22Rv1 (cell line): ENCODE measurements at regions not wholly inside any gene's neighbourhood (a gene's known extent, or its start where the extent isn't known, plus 50 kb on each side); places are given as distances from the start of the nearest gene placed in this dataset.
A peak's percentile ranks its signal among the peaks of the same experiment; 100 is the strongest.

Experiments used
- H3K27ac ChIP-seq: fragments of 450-650 bp; 2 replicates; pipeline ENCODE4 v1.5.1; 2017
- ZFX ChIP-seq: fragments of 450-650 bp; IDR thresholded peaks from 2 replicates; pipeline ENCODE4 v1.6.1; 2017; ENCODE audit warnings: antibody characterized with exemption, borderline replicate concordance
- TF ChIP-seq, protein P1 (sequence below): fragments of 450-650 bp; IDR thresholded peaks from 2 replicates; pipeline ENCODE4 v1.5.1; 2017; ENCODE audit warnings: mild to moderate bottlenecking

DNA sequence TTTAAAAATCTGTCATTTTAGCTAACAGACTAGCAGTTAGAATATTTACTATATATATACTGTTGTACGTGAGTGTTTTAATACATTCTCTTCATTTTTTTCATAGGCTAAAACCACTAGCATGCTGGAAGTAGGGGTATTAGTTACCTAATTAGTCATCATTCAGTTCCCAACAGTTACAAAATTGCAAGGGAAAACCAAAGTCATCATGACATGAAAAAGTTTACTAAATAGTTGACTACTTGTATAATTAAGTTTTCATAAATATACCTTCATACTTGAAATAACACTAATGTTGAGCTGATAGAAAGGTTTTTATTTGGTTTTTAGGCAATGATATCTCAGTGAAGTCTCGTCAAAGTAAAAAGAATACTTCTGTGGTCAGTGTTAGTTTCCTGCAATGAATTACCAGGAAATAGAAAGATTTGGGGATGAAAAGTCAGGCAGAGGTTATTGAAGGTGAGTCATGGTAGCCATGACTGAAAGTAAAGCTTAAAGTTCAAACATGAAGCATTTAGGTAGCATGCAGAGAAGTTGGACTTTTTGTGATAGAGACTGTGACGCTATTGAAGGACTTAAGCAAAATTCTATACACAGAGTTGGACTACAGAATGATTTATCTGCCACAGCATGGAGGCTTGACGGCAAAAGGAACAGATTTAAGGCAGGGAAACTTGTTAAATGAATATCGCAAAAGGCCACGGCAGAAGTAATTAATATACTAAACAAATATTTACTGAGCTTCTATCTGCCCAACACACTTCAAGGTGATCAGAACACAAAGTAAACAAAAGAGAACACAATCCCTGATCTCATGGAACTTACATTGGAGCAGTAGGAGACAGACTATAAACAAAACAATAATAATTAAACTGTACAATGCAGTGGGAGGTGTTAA is 828.1 kb upstream of the FAT3 start:
- no peak for TF ChIP-seq ZFX
- TF ChIP-seq, protein P1, sequence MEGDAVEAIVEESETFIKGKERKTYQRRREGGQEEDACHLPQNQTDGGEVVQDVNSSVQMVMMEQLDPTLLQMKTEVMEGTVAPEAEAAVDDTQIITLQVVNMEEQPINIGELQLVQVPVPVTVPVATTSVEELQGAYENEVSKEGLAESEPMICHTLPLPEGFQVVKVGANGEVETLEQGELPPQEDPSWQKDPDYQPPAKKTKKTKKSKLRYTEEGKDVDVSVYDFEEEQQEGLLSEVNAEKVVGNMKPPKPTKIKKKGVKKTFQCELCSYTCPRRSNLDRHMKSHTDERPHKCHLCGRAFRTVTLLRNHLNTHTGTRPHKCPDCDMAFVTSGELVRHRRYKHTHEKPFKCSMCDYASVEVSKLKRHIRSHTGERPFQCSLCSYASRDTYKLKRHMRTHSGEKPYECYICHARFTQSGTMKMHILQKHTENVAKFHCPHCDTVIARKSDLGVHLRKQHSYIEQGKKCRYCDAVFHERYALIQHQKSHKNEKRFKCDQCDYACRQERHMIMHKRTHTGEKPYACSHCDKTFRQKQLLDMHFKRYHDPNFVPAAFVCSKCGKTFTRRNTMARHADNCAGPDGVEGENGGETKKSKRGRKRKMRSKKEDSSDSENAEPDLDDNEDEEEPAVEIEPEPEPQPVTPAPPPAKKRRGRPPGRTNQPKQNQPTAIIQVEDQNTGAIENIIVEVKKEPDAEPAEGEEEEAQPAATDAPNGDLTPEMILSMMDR, result no peak
- 0 out of 2 replicates have a peak overlapping the region, but pooled peaks have one; percentile 5 for H3K27ac ChIP-seq

DNA sequence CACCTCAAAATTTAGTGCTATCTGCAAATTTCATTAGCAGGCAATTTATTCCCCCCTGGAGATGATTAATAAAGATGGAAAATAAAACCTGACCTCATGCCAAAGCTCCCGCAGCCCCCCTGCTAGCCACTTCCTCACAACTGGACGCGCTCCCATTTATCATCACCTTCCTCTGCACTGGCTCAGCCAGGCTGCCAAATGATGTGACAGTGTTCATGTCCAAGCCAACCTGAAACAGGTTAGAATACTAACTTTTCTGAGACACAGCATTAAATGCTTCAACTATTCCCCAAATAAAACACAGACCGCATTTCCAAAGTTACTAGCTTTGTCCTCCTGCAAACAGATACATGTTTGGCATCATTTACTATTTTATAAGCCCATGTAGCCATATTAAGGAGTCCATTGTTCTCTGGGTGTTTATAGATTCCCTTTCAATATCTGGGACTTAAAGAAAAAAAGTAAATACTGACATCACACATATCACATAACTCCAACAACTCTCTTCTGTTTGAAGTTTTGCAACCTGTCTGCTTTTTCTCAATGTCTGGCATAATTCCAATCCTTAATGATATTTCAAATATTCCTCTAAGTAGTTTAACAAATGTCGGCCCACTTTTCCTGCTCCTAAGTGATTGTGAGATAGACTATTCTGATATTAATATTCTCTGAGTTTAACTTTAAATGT is 829.7 kb upstream of the FAT3 start:
- H3K27ac ChIP-seq, result no peak overlapping the region
- no peak for TF ChIP-seq ZFX
- TF ChIP-seq, protein P1, result no peak

DNA sequence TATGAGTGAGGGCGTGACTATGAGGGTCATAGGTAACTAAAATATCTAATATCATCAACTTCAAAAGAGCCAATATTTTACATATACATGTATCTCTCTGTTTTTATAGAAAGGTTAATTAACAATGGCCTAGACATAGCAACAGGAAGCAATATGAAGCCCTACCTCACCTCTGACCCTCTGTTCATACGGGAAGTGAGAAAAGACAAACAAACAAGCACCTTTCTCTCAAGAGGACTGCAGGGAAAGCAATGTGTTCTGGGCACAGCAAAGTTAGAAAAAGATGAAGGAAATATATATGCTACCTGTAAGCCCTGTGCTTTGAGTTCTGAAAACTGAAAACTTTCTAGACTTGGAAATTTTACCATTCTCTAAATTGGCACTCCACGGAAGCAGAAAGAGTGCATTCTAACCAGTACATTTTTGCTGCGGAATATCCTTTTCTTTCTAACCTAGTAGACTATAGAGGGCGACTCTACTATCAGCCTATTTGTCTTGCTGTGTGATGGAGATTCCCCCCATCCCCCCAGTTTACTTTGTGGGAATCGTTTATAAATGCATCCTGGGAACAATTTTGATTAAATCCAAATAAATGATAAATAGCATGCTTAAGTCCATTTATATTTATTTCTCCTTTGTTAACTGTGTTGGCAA is 830.4 kb upstream of the FAT3 start:
- TF ChIP-seq ZFX, result no peak
- TF ChIP-seq, protein P1, result no peak
- H3K27ac ChIP-seq, result no peak overlapping the region

DNA sequence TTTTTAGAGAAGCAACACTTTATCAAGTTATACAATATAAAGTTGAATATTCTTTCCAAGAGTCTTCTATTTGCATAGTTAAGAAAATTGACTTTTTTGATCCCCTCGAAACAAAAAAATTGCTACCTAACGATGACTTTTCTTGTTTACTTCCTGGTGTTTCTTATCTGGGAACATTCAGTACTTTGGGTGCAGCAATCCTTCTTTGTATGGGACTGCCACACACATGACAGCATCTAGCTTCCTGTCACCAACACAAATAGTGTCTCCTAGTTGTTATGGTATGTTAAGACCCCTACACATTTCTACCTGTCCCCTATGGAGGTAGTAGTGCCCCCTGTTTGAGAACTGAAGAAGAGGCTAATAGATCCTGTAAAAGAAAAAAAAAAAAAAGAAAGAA is 841.7 kb upstream of the FAT3 start:
- no peak overlapping the region for H3K27ac ChIP-seq
- TF ChIP-seq ZFX, result no peak
- TF ChIP-seq, protein P1, result no peak

DNA sequence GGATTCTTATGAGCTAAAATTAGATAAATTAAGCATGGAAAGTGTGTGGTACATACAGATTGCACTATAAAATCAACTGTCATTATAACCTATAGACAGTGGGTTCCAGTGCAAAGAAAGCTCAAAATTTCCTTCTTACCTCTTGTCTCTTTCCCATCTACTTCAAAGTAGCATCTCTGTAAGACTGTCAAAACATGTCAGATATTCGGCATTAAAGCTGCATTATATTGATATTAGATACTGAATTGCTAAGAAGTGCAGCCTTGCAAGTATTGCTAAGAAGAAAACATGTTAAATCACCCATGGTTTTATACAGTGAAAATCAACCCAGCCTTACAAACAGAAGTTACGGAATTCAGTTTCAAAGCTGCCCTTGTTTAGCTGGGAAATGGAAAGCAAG is 849.8 kb upstream of the FAT3 start:
- H3K27ac ChIP-seq, result no peak overlapping the region
- TF ChIP-seq, protein P1, result no peak
- TF ChIP-seq ZFX, result no peak

DNA sequence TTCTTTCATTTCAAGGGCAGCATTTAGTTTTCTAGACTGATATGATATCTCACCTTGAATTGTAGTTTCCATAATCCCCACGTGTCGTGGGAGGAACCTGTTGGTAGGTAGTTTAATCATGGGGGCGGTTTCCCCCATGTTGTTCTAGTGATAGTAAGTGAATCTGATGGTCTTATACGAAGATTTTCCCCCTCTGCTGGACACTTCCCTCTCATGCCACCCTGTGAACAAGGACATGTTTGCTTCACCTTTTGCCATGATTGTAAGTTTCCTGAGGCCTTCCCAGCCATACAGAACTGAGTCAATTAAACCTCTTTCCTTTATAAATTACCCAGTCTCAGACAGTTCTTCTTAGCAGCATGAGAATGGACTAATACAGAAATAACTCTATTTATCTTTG is 851.1 kb upstream of the FAT3 start:
- TF ChIP-seq ZFX, result no peak
- TF ChIP-seq, protein P1, result no peak

More for the DNA sequence above, 851.1 kb upstream of the FAT3 start:
- H3K27ac ChIP-seq, result no peak overlapping the region
